NT2/D1 (cell line): ENCODE measurements at regions not wholly inside any gene's neighbourhood (a gene's known extent, or its start where the extent isn't known, plus 50 kb on each side); places are given as distances from the start of the nearest gene placed in this dataset.

Experiments used
- YY1 ChIP-seq: IDR thresholded peaks from 2 replicates; pipeline ENCODE4 v1.6.1; 2011; ENCODE audit not compliant: insufficient read length, insufficient read depth
- ZNF274 ChIP-seq: IDR thresholded peaks from 2 replicates; pipeline ENCODE4 v1.6.1; 2011; ENCODE audit warnings: mild to moderate bottlenecking, low read depth, low read length

DNA sequence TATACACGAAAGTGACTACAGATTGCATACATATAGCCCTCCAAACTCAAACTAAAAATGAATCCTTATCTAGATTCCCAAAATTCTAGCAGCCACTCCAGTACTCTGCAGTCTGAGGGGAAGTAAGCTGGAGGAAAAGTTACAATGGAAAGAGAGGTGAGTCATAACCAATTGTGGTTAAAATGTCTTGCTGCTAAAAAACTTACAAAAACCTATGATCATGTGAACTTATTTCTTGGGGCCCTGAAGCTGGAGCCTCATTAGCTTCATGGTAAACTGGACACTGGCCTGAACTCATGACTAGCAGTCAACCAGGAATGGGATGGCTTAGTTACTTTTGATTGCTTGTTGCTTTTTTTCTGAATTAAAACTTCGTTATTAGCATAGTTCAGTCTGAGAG lies 175.9 kb downstream of the SLC4A3 start:
- TF ChIP-seq YY1, result no peak
- TF ChIP-seq ZNF274, result no peak
